HG03432 (cell line): ENCODE measurements at regions not wholly inside any gene's neighbourhood (a gene's known extent, or its start where the extent isn't known, plus 50 kb on each side); places are given as distances from the start of the nearest gene placed in this dataset.
"Not testable (repeated sequence)": the region's sequence is repeated elsewhere in the genome, so short reads cannot be mapped to it uniquely, and the experiment has no call there.

ENCODE experiments used
- ATAC-seq: cut with Tn5 transposase; IDR thresholded peaks from one replicate; pipeline ENCODE4 v1.9.1; 2021; ENCODE audit warnings: mild to moderate bottlenecking, moderate library complexity; ENCODE audit not compliant: unreplicated experiment

- peak; percentile 63 for ATAC-seq
Observed at GRCh38 chr3:159260049-159260662, 458.3 kb downstream of the MFSD1 start.

GRCh38 chr3:159261333-159261732 lies 459.5 kb downstream of the MFSD1 start:
- peak; percentile 52 for ATAC-seq

- ATAC-seq: no peak
Observed at GRCh38 chr3:159263750-159264553, 462.1 kb downstream of the MFSD1 start.

- no peak for ATAC-seq
Observed at GRCh38 chr3:159265705-159266104, 463.9 kb downstream of the MFSD1 start.

- peak; percentile 45 for ATAC-seq
Observed at GRCh38 chr3:159266779-159267178, 464.9 kb downstream of the MFSD1 start.

GRCh38 chr3:159271799-159272512 lies 470.1 kb downstream of the MFSD1 start:
- ATAC-seq: no peak

- ATAC-seq: no peak
Observed at GRCh38 chr3:159273070-159273469, 471.2 kb downstream of the MFSD1 start.

- no peak for ATAC-seq
Observed at GRCh38 chr3:159273608-159274007, 471.8 kb downstream of the MFSD1 start.

- no peak for ATAC-seq
Observed at GRCh38 chr3:159275741-159276140, 473.9 kb downstream of the MFSD1 start.

GRCh38 chr3:159277814-159278213 lies 476.0 kb downstream of the MFSD1 start:
- ATAC-seq: no peak

- ATAC-seq: no peak
Observed at GRCh38 chr3:159280386-159281191, 478.7 kb downstream of the MFSD1 start.

GRCh38 chr3:159293493-159293892 lies 491.6 kb downstream of the MFSD1 start:
- ATAC-seq: no peak

- no peak for ATAC-seq
Observed at GRCh38 chr3:159301961-159302360, 500.1 kb downstream of the MFSD1 start.

GRCh38 chr3:159305017-159305416 lies 503.2 kb downstream of the MFSD1 start:
- ATAC-seq: no peak

GRCh38 chr3:159316706-159317105 lies 514.9 kb downstream of the MFSD1 start:
- not testable (repeated sequence) for ATAC-seq

- ATAC-seq: no peak
Observed at GRCh38 chr3:159319156-159319555, 517.3 kb downstream of the MFSD1 start.

GRCh38 chr3:159322322-159322939 lies 520.6 kb downstream of the MFSD1 start:
- ATAC-seq: peak; percentile 84

GRCh38 chr3:159323848-159324247 lies 522.0 kb downstream of the MFSD1 start:
- ATAC-seq: no peak

GRCh38 chr3:159326998-159327397 lies 525.1 kb downstream of the MFSD1 start:
- no peak for ATAC-seq

GRCh38 chr3:159332535-159333099 lies 530.8 kb downstream of the MFSD1 start:
- ATAC-seq: no peak
